GM12892 (cell line): ENCODE measurements at regions not wholly inside any gene's neighbourhood (a gene's known extent, or its start where the extent isn't known, plus 50 kb on each side); places are given as distances from the start of the nearest gene placed in this dataset.

Experiments used
- POLR2A ChIP-seq: IDR thresholded peaks from 2 replicates; pipeline ENCODE4 v1.6.1; 2011; ENCODE audit warnings: low read depth, low read length, control low read depth
- POLR2AphosphoS5 ChIP-seq: IDR thresholded peaks from 2 replicates; pipeline ENCODE4 v1.6.1; 2011; ENCODE audit warnings: low read depth, low read length, control low read depth
- TAF1 ChIP-seq: IDR thresholded peaks from 2 replicates; pipeline ENCODE4 v1.6.1; 2011; ENCODE audit warnings: low read depth, mild to moderate bottlenecking, control low read depth, low read length, borderline replicate concordance

DNA sequence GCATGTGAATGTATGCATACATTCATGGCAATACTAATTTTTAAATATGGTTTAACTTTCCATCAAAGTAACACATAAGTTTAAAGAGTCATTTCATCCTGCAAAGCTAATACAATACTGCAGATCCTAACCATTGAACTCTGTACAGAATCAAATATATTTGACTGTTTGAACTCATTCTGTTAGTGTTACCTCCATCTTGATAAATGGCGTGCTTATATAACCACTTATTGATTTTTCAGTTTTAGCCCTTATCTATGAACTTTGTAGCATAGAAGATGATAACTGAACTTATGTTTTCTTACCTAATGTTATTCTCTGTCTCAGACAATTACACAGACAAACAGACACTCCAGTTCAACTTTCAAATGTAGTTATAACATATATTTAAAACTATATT is 731.0 kb upstream of the LRATD1 start:
- TF ChIP-seq POLR2A, result no peak
- TF ChIP-seq TAF1, result no peak
- no peak for TF ChIP-seq POLR2AphosphoS5
